GM12874 (cell line): ENCODE measurements at regions not wholly inside any gene's neighbourhood (a gene's known extent, or its start where the extent isn't known, plus 50 kb on each side); places are given as distances from the start of the nearest gene placed in this dataset.

Experiments
- CTCF ChIP-seq: IDR thresholded peaks from 2 replicates; pipeline ENCODE4 v1.5.1; 2011; ENCODE audit warnings: low read depth, mild to moderate bottlenecking, control low read depth, low read length, moderate library complexity; ENCODE audit not compliant: insufficient read depth

GRCh38 chr4:45629717-45630116, 494.1 kb downstream of the GABRG1 start:
- TF ChIP-seq CTCF: no peak

DNA sequence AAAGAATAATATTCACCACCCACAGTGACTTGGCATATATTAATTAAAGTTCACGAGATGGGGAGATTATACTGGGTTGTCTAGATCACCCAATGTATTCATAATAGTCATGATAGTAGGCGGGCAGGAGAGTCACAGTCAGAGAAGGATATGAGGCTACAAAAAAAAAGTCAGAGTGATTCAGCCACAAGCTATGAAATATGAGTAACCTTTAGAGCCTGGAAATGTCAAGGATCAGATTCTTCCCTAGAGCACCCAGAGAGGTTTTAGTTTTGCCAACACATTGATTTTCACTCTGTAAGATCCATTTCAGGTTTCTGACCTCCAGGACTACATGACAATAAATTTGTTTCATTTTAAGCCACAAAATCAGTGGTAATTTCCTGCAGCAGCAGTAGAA, 501.9 kb downstream of the GABRG1 start:
- TF ChIP-seq CTCF: no peak

GRCh38 chr4:45620808-45621207, 503.0 kb downstream of the GABRG1 start:
- TF ChIP-seq CTCF: no peak

DNA sequence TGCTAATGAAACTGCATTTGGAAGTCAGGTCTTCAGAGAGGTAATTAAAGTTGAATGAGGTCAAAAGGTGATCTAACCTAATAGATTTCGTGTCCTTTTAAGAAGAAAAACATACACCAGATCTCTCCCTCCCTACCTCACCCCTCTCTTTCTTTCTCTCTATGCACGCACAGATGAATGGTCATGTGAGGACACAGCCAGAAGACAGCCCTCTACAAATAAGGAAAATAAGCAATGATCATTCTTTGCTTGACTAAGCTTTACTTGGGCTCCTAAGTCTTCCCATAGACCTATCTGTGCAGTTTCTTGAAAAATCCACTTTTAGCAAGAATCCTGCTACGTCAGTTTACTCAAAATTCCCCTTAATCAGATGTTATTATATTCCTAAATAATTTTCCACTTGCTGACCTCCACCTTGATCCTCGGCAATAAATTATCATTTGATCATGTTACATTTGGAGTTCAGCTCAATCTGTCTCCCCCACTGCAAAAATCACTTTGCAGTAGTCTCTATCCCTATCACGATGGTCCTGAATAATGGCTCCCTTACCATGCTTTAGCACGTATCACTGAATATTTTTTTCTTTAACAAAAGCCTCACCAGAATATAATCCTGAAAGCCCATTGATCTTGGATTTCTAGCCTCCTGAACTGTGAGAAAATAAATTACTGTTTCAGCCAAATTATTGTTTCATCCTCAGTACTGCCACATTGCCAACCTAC, 527.3 kb downstream of the GABRG1 start:
- no peak for TF ChIP-seq CTCF

DNA sequence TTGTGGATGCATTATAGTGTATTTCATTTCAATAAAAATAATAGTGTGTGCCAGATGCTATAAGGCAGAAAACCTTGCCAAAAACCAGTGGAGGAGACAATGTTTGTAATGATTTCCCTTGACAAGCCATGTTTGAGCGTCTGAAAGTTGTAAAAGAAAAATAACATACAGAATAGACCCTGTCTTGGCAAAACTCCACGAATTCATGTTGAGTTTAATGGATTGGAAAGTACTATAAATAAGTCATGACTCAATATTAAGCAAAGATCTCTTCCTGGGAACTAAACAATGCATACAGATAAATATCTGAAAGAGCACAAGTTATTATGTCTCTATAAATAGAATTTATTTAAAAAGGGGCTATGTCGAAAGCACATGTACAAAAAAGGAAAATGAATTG, 543.5 kb downstream of the GABRG1 start:
- TF ChIP-seq CTCF: no peak

DNA sequence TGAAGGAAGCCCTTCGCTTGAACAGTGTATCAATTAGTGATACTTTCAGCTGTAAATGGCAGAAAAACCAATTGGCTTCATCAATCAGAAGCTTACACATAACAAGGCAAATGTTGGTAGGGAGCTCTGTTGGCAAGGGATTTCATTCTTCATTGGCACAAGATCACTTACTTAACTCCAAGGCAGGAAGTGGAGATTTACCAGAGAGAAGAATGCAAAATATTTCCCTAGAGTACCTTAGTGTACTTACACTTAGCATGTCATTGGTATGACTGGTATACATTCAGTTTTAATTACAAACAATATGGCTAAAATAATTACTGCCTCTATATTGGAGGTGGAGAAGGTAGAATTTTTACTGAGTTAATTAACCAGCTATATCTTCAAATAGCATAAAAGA, 545.0 kb downstream of the GABRG1 start:
- TF ChIP-seq CTCF: no peak

- no peak for TF ChIP-seq CTCF
Measured at GRCh38 chr4:45576275-45576674, 547.6 kb downstream of the GABRG1 start.
